H9 (cell line): ENCODE measurements at regions not wholly inside any gene's neighbourhood (a gene's known extent, or its start where the extent isn't known, plus 50 kb on each side); places are given as distances from the start of the nearest gene placed in this dataset.

Experiments used
- DNase-seq: peaks from one replicate; pipeline ENCODE4 v3.0.0-alpha.2; 2017
- H2AFZ ChIP-seq: one replicate; pipeline ENCODE4 v1.6.1; 2013; ENCODE audit warnings: mild to moderate bottlenecking, low read length, control low read depth, moderate library complexity
- H2AK5ac ChIP-seq: 2 replicates; pipeline ENCODE4 v1.6.1; 2013; ENCODE audit warnings: low read length, control low read depth, mixed read lengths; ENCODE audit not compliant: insufficient read length
- H2BK120ac ChIP-seq: one replicate; pipeline ENCODE4 v1.6.1; 2013; ENCODE audit warnings: low read depth, mild to moderate bottlenecking, low read length, control low read depth, inconsistent platforms; ENCODE audit not compliant: poor library complexity, severe bottlenecking
- H2BK12ac ChIP-seq: 2 replicates; pipeline ENCODE4 v1.6.1; 2013; ENCODE audit warnings: low read length, control low read depth, mixed read lengths, low read depth; ENCODE audit not compliant: insufficient read length
- H2BK15ac ChIP-seq: 2 replicates; pipeline ENCODE4 v1.6.1; 2013; ENCODE audit warnings: low read depth, low read length, control low read depth
- H2BK20ac ChIP-seq: one replicate; pipeline ENCODE4 v1.6.1; 2013; ENCODE audit warnings: low read depth, mild to moderate bottlenecking, low read length, control low read depth, inconsistent platforms; ENCODE audit not compliant: poor library complexity, severe bottlenecking
- H2BK5ac ChIP-seq: 2 replicates; pipeline ENCODE4 v1.6.1; 2013; ENCODE audit warnings: low read length, control low read depth, mixed read lengths; ENCODE audit not compliant: insufficient read length
- H3K14ac ChIP-seq: 2 replicates; pipeline ENCODE4 v1.6.1; 2013; ENCODE audit warnings: low read length, control low read depth; ENCODE audit not compliant: insufficient read depth
- H3K18ac ChIP-seq: 2 replicates; pipeline ENCODE4 v1.6.1; 2013; ENCODE audit warnings: low read depth, mild to moderate bottlenecking, mixed read lengths, low read length, control low read depth; ENCODE audit not compliant: insufficient read length
- H3K23ac ChIP-seq: 2 replicates; pipeline ENCODE4 v1.6.1; 2013; ENCODE audit warnings: low read length, control low read depth, mixed read lengths, low read depth; ENCODE audit not compliant: insufficient read length
- H3K23me2 ChIP-seq: 2 replicates; pipeline ENCODE4 v1.6.1; 2013; ENCODE audit warnings: low read depth, mild to moderate bottlenecking, mixed read lengths, low read length, control low read depth; ENCODE audit not compliant: insufficient read length, poor library complexity, severe bottlenecking
- H3K27ac ChIP-seq: 2 replicates; pipeline ENCODE4 v1.5.1; 2013; ENCODE audit warnings: low read length, control low read depth, mixed read lengths, low read depth; ENCODE audit not compliant: insufficient read length
- H3K27me3 ChIP-seq: 2 replicates; pipeline ENCODE4 v1.6.1; 2013; ENCODE audit warnings: low read length, control low read depth, inconsistent platforms; ENCODE audit not compliant: insufficient read depth
- H3K4ac ChIP-seq: 2 replicates; pipeline ENCODE4 v1.6.1; 2013; ENCODE audit warnings: low read depth, mild to moderate bottlenecking, control low read depth, inconsistent platforms, low read length, moderate library complexity
- H3K4me1 ChIP-seq: 2 replicates; pipeline ENCODE4 v1.6.1; 2013; ENCODE audit warnings: low read length, control low read depth, inconsistent platforms; ENCODE audit not compliant: insufficient read depth
- H3K4me2 ChIP-seq: 2 replicates; pipeline ENCODE4 v1.6.1; 2013; ENCODE audit warnings: low read length, control low read depth, mixed read lengths; ENCODE audit not compliant: insufficient read length, insufficient read depth
- H3K56ac ChIP-seq: 2 replicates; pipeline ENCODE4 v1.6.1; 2013; ENCODE audit warnings: low read depth, mild to moderate bottlenecking, mixed read lengths, low read length, control low read depth; ENCODE audit not compliant: insufficient read length
- H3K79me1 ChIP-seq: 2 replicates; pipeline ENCODE4 v1.6.1; 2013; ENCODE audit warnings: low read depth, mild to moderate bottlenecking, moderate library complexity, low read length, control low read depth, inconsistent platforms; ENCODE audit not compliant: insufficient read depth, poor library complexity, severe bottlenecking
- H3K79me2 ChIP-seq: 2 replicates; pipeline ENCODE4 v1.6.1; 2013; ENCODE audit warnings: low read length, control low read depth, inconsistent platforms; ENCODE audit not compliant: insufficient read depth
- H3K9ac ChIP-seq: 2 replicates; pipeline ENCODE4 v1.6.1; 2013; ENCODE audit warnings: low read length, control low read depth, mixed read lengths; ENCODE audit not compliant: insufficient read length; ENCODE audit errors: extremely low read depth
- H3K9me3 ChIP-seq: one replicate; pipeline ENCODE4 v1.6.1; 2013; ENCODE audit warnings: low read depth, low read length, inconsistent platforms; ENCODE audit not compliant: control insufficient read depth
- H3T11ph ChIP-seq: one replicate; pipeline ENCODE4 v1.6.1; 2013; ENCODE audit warnings: mild to moderate bottlenecking, low read length, control low read depth, inconsistent platforms
- H4K20me1 ChIP-seq: one replicate; pipeline ENCODE4 v1.6.1; 2013; ENCODE audit not compliant: control insufficient read depth, insufficient read length, insufficient read depth
- H4K5ac ChIP-seq: 2 replicates; pipeline ENCODE4 v1.6.1; 2013; ENCODE audit warnings: low read depth, mild to moderate bottlenecking, mixed read lengths, low read length, control low read depth; ENCODE audit not compliant: insufficient read length
- H4K8ac ChIP-seq: replicated peaks from 2 replicates; pipeline ENCODE4 v1.6.1; 2013; ENCODE audit warnings: low read length, control low read depth, mixed read lengths, low read depth; ENCODE audit not compliant: insufficient read length
- H4K91ac ChIP-seq: 2 replicates; pipeline ENCODE4 v1.6.1; 2013; ENCODE audit warnings: low read depth, mild to moderate bottlenecking, moderate library complexity, mixed read lengths, low read length, control low read depth; ENCODE audit not compliant: insufficient read length
- H3K27ac Mint-ChIP-seq, 3 experiments: 2 replicates in 2 of 3; 3 replicates in 1 of 3; pipeline ENCODE4 v1.8.0; 2020 to 2021; ENCODE audit warnings: mixed read lengths in 3 of 3, mild to moderate bottlenecking in 1 of 3, moderate library complexity in 1 of 3
- H3K27me3 Mint-ChIP-seq: 2 replicates; pipeline ENCODE4 v1.8.0; 2021; ENCODE audit warnings: low read depth, mild to moderate bottlenecking, moderate library complexity, mixed read lengths
- H3K36me3 Mint-ChIP-seq, 3 experiments: 2 replicates in 2 of 3; 3 replicates in 1 of 3; pipeline ENCODE4 v1.8.0; 2020 to 2021; ENCODE audit warnings: low read depth in 3 of 3, mixed read lengths in 3 of 3; ENCODE audit not compliant: insufficient read depth in 1 of 3
- H3K4me1 Mint-ChIP-seq, 2 experiments: 2 replicates each; pipeline ENCODE4 v1.8.0; 2020; ENCODE audit warnings: mixed read lengths in 2 of 2
- H3K4me3 Mint-ChIP-seq, 2 experiments: 2 replicates in 1 of 2; 3 replicates in 1 of 2; pipeline ENCODE4 v1.8.0; 2020 to 2021; ENCODE audit warnings: mild to moderate bottlenecking in 2 of 2, mixed read lengths in 2 of 2, moderate library complexity in 1 of 2
- H3K9me3 Mint-ChIP-seq, 2 experiments: 2 replicates in 1 of 2; 3 replicates in 1 of 2; pipeline ENCODE4 v1.8.0; 2020; ENCODE audit warnings: mild to moderate bottlenecking in 2 of 2, mixed read lengths in 2 of 2, moderate library complexity in 1 of 2
- WGBS: extraction: QIAGEN DNeasy Blood & Tissue Kit; methylation state at CpG from one replicate; pipeline ENCODE4 v1.1.7; 2013; ENCODE audit warnings: missing lambda C conversion rate, low lambda C conversion rate, mixed read lengths; ENCODE audit not compliant: insufficient read length; ENCODE audit errors: extremely low coverage; 5-methylcytosine and 5-hydroxymethylcytosine counted together
- TF ChIP-seq, protein P1 (sequence below): fragments of 200-600 bp; sonication (generic); conservative IDR thresholded peaks from 3 replicates; pipeline ENCODE4 v1.8.0; 2021; ENCODE audit warnings: antibody characterized with exemption, mild to moderate bottlenecking

DNA sequence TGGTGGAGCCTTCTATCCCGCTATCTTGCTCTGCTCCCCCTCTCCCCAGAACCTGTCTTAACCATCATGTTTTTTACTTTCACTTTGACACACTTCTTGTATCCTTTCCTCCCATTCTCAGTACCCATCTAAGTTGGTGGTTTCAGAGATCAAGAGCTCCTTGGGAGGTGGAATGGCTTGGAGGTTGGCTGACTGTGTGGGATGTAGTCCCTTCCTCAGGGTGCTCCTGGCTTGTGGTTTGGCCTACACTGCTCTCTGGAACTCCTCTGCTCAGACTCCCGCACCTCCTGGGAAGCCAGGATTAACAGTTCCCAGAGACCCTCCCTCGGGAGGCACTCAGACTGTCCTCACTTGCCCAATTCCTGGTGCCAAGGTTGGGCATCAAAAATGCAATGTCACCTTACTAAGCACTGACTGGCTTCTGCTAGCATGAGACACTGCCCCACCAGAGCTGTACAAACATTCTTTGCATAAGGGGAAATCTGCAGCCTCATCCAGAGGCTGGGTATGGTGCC, 93.1 kb upstream of the NAMPT start:
- no peak overlapping the region for H2BK5ac ChIP-seq
- H2AFZ ChIP-seq: no peak overlapping the region
- Mint-ChIP-seq H3K36me3 (no peaks in the 10 kb centered on the region), H3K27me3 (no peaks in the 10 kb centered on the region), H3K27ac (no peak overlapping the region), H3K9me3 (no peaks in the 10 kb centered on the region), H3K4me3 (no peak overlapping the region), H3K4me1 (no peaks in the 10 kb centered on the region)
- H2BK12ac ChIP-seq: no peak overlapping the region
- H2BK15ac ChIP-seq: no peak overlapping the region
- H3K23me2 ChIP-seq: peaks cover 2% of the 10 kb centered on the region
- H3K79me2 ChIP-seq: no peaks in the 10 kb centered on the region
- WGBS: no CpG with 5 or more reads among the region's 3 CpGs
- TF ChIP-seq, protein P1, sequence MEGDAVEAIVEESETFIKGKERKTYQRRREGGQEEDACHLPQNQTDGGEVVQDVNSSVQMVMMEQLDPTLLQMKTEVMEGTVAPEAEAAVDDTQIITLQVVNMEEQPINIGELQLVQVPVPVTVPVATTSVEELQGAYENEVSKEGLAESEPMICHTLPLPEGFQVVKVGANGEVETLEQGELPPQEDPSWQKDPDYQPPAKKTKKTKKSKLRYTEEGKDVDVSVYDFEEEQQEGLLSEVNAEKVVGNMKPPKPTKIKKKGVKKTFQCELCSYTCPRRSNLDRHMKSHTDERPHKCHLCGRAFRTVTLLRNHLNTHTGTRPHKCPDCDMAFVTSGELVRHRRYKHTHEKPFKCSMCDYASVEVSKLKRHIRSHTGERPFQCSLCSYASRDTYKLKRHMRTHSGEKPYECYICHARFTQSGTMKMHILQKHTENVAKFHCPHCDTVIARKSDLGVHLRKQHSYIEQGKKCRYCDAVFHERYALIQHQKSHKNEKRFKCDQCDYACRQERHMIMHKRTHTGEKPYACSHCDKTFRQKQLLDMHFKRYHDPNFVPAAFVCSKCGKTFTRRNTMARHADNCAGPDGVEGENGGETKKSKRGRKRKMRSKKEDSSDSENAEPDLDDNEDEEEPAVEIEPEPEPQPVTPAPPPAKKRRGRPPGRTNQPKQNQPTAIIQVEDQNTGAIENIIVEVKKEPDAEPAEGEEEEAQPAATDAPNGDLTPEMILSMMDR: no peak
- no peaks in the 10 kb centered on the region for H3K27me3 ChIP-seq
- H3K27ac ChIP-seq: no peak overlapping the region
- no peak for DNase-seq
- 0 out of 2 replicates have a peak, but pooled peaks cover 2% of the 10 kb centered on the region for H3K4me1 ChIP-seq
- no peaks in the 10 kb centered on the region for H3K79me1 ChIP-seq
- H3K14ac ChIP-seq: no peak overlapping the region
- no peaks in the 10 kb centered on the region for H3K9me3 ChIP-seq
- no peak overlapping the region for H3K23ac ChIP-seq
- H2BK120ac ChIP-seq: no peak overlapping the region
- no peak overlapping the region for H3K9ac ChIP-seq
- no peak overlapping the region for H3K18ac ChIP-seq
- no peak overlapping the region for H4K91ac ChIP-seq
- H4K8ac ChIP-seq: no peak overlapping the region
- no peak overlapping the region for H2AK5ac ChIP-seq
- H2BK20ac ChIP-seq: no peak overlapping the region
- H3K4ac ChIP-seq: no peak overlapping the region
- no peaks in the 10 kb centered on the region for H4K20me1 ChIP-seq
- no peak overlapping the region for H3T11ph ChIP-seq
- H3K4me2 ChIP-seq: no peak overlapping the region
- no peak overlapping the region for H4K5ac ChIP-seq
- no peak overlapping the region for H3K56ac ChIP-seq
